A549 (cell line): ENCODE measurements at regions not wholly inside any gene's neighbourhood (a gene's known extent, or its start where the extent isn't known, plus 50 kb on each side); places are given as distances from the start of the nearest gene placed in this dataset.

Source experiments
- ATAC-seq, 2 experiments: fragments of 200-7000 bp in 1 of 2; fragments of >200 bp in 1 of 2; cut with Nextera tagmentation in 1 of 2; cut with Tn5 transposase in 1 of 2; 3 replicates each; pipeline versions ENCODE4 v1.8.0 to v1.9.1; 2018 to 2020; ENCODE audit warnings: mild to moderate bottlenecking in 1 of 2, moderate library complexity in 1 of 2
- CTCF ChIA-PET: fragments of 300-600 bp; sonication (Branson Sonifier 250); formaldehyde crosslinking; extraction: SDS; loops from one replicate; lab custom pipeline; 2021; ENCODE audit warnings: antibody characterized with exemption, inconsistent platforms; lab: Yijun Ruan, JAX
- POLR2A ChIA-PET: fragments of 350-600 bp; formaldehyde crosslinking; extraction: SDS; loops from one replicate; lab custom pipeline; 2021; ENCODE audit warnings: antibody characterized with exemption, inconsistent platforms; lab: Yijun Ruan, JAX
- DNase-seq, 2 experiments: peaks; one replicate each; pipeline versions ENCODE4 v3.0.0 to v3.0.0-alpha.2; 2011 to 2016; ENCODE audit warnings: low read depth in 1 of 2, low spot score in 1 of 2
- FAIRE-seq: peaks from 2 replicates; lab custom pipeline; 2011; peaks lifted over from hg19 to GRCh38; lab: Jason Lieb, UNC
- H3K27ac ChIP-seq, 2 experiments: fragments of >200 bp; sonication (Bioruptor Twin); formaldehyde crosslinking; 3 replicates each; pipeline ENCODE4 v1.5.1; 2016 to 2017
- H3K4me1 ChIP-seq: fragments of >200 bp; sonication (Bioruptor Twin); formaldehyde crosslinking; 3 replicates; pipeline ENCODE4 v1.6.1; 2016
- H3K4me2 ChIP-seq: fragments of >200 bp; sonication (Bioruptor Twin); formaldehyde crosslinking; 3 replicates; pipeline ENCODE4 v1.6.1; 2016
- H3K4me3 ChIP-seq: fragments of >200 bp; sonication (Bioruptor Twin); formaldehyde crosslinking; 3 replicates; pipeline ENCODE4 v1.5.1; 2016
- H3K9me3 ChIP-seq: fragments of >200 bp; sonication (Bioruptor Twin); formaldehyde crosslinking; 3 replicates; pipeline ENCODE4 v1.6.1; 2016
- BCL3 ChIP-seq: fragments of >200 bp; sonication (Bioruptor Twin); formaldehyde crosslinking; IDR thresholded peaks from 3 replicates; pipeline ENCODE4 v1.6.1; 2016
- CBX8 ChIP-seq: fragments of 200-600 bp; sonication (generic); IDR thresholded peaks from 2 replicates; pipeline ENCODE4 v1.6.1; 2016
- CHD2 ChIP-seq: fragments of 150-350 bp; IDR thresholded peaks from 2 replicates; pipeline ENCODE4 v1.6.1; 2014; ENCODE audit warnings: low read length; ENCODE audit not compliant: partially characterized antibody
- CHD4 ChIP-seq: fragments of 200-600 bp; sonication (generic); IDR thresholded peaks from 2 replicates; pipeline ENCODE4 v1.6.1; 2016; ENCODE audit warnings: antibody characterized with exemption, mild to moderate bottlenecking, borderline replicate concordance
- CTCF ChIP-seq: fragments of >200 bp; sonication (Bioruptor Twin); formaldehyde crosslinking; IDR thresholded peaks from 3 replicates; pipeline ENCODE4 v1.5.1; 2016
- EHF ChIP-seq: fragments of 250-450 bp; sonication (Bioruptor Pico); IDR thresholded peaks from 2 replicates; pipeline ENCODE4 v1.5.0; 2020; ENCODE audit warnings: mild to moderate bottlenecking
- ELK1 ChIP-seq: fragments of 150-350 bp; IDR thresholded peaks from 2 replicates; pipeline ENCODE4 v1.6.1; 2014; ENCODE audit warnings: low read depth, mild to moderate bottlenecking, low read length
- EP300 ChIP-seq, 2 experiments: fragments of >200 bp; sonication (Bioruptor Twin); formaldehyde crosslinking; IDR thresholded peaks; 2 replicates in 1 of 2; 3 replicates in 1 of 2; pipeline ENCODE4 v1.6.1; 2016 to 2017
- ESRRA ChIP-seq: fragments of 150-350 bp; IDR thresholded peaks from 2 replicates; pipeline ENCODE4 v1.6.1; 2014; ENCODE audit warnings: mild to moderate bottlenecking, low read length, borderline replicate concordance
- FOSB ChIP-seq: fragments of 250-450 bp; sonication (Bioruptor Pico); IDR thresholded peaks from 2 replicates; pipeline ENCODE4 v1.5.0; 2020; ENCODE audit warnings: mild to moderate bottlenecking, moderate library complexity
- GATA3 ChIP-seq: IDR thresholded peaks from 2 replicates; pipeline ENCODE4 v1.6.1; 2012; ENCODE audit warnings: borderline replicate concordance
- HDAC2 ChIP-seq: fragments of 200-600 bp; sonication (generic); IDR thresholded peaks from 2 replicates; pipeline ENCODE4 v1.6.1; 2016
- HOXA7 ChIP-seq: fragments of 250-450 bp; sonication (Bioruptor Pico); IDR thresholded peaks from 2 replicates; pipeline ENCODE4 v1.5.0; 2020; ENCODE audit warnings: mild to moderate bottlenecking, moderate library complexity
- HOXB5 ChIP-seq: fragments of 250-450 bp; sonication (Bioruptor Pico); IDR thresholded peaks from 2 replicates; pipeline ENCODE4 v1.5.0; 2020; ENCODE audit warnings: mild to moderate bottlenecking, moderate library complexity
- KDM5A ChIP-seq: fragments of 200-600 bp; sonication (generic); IDR thresholded peaks from 2 replicates; pipeline ENCODE4 v1.6.1; 2016; ENCODE audit warnings: antibody characterized with exemption, mild to moderate bottlenecking
- MYC ChIP-seq: IDR thresholded peaks from 2 replicates; pipeline ENCODE4 v1.6.1; 2012; ENCODE audit warnings: mild to moderate bottlenecking, inconsistent platforms, low read length, improper control_type of control experiment, borderline replicate concordance
- NFE2L2 ChIP-seq: fragments of 150-350 bp; conservative IDR thresholded peaks from 2 replicates; pipeline ENCODE4 v1.6.1; 2014; ENCODE audit warnings: low read length
- NR3C1 ChIP-seq: fragments of >200 bp; sonication (Bioruptor Twin); formaldehyde crosslinking; IDR thresholded peaks from 3 replicates; pipeline ENCODE4 v1.6.1; 2017
- PBX3 ChIP-seq: IDR thresholded peaks from 2 replicates; pipeline ENCODE4 v1.6.1; 2012
- POLR2A ChIP-seq: IDR thresholded peaks from 2 replicates; pipeline ENCODE4 v1.6.1; 2012; ENCODE audit warnings: mild to moderate bottlenecking, low read length
- POLR2AphosphoS2 ChIP-seq: conservative IDR thresholded peaks from 2 replicates; pipeline ENCODE4 v1.6.1; 2012; ENCODE audit warnings: low read length, improper control_type of control experiment, inconsistent platforms
- RAD21 ChIP-seq, 2 experiments: fragments of >200 bp in 1 of 2; sonication (Bioruptor Twin) in 1 of 2; formaldehyde crosslinking in 1 of 2; IDR thresholded peaks in 1 of 2; conservative IDR thresholded peaks in 1 of 2; 2 replicates in 1 of 2; 3 replicates in 1 of 2; pipeline ENCODE4 v1.6.1; 2012 to 2018; ENCODE audit warnings: inconsistent platforms in 1 of 2
- SMC3 ChIP-seq: fragments of >200 bp; sonication (Bioruptor Twin); formaldehyde crosslinking; IDR thresholded peaks from 3 replicates; pipeline ENCODE4 v1.6.1; 2018; ENCODE audit warnings: inconsistent platforms
- TFCP2L1 ChIP-seq: fragments of 250-450 bp; sonication (Bioruptor Pico); IDR thresholded peaks from 2 replicates; pipeline ENCODE4 v1.5.0; 2021; ENCODE audit warnings: mild to moderate bottlenecking
- USF2 ChIP-seq: fragments of 450-650 bp; IDR thresholded peaks from 2 replicates; pipeline ENCODE4 v1.6.1; 2014; ENCODE audit warnings: antibody characterized with exemption
- ZC3H11A ChIP-seq: fragments of 450-650 bp; IDR thresholded peaks from 2 replicates; pipeline ENCODE4 v1.6.1; 2014; ENCODE audit warnings: antibody characterized with exemption, mild to moderate bottlenecking
- ZFP36 ChIP-seq: fragments of 450-650 bp; IDR thresholded peaks from 2 replicates; pipeline ENCODE4 v1.6.1; 2014; ENCODE audit warnings: borderline replicate concordance; ENCODE audit not compliant: partially characterized antibody
- ZNF302 ChIP-seq: fragments of 250-450 bp; sonication (Bioruptor Pico); IDR thresholded peaks from 2 replicates; pipeline ENCODE4 v1.9.0; 2021; ENCODE audit warnings: inconsistent platforms, mild to moderate bottlenecking, moderate library complexity
- WGBS: methylation state at CpG from one replicate; pipeline ENCODE4 v1.1.6; 2017; ENCODE audit errors: missing lambda C conversion rate; 5-methylcytosine and 5-hydroxymethylcytosine counted together

- CTCF ChIA-PET = no interaction called here
- FAIRE-seq = no peak
- no peaks in the 10 kb centered on the region for H3K9me3 ChIP-seq
Observed at GRCh38 chr12:126718365-126718764, 1548.6 kb upstream of the TMEM132C start.

GRCh38 chr12:126719912-126720705 is 1546.9 kb upstream of the TMEM132C start:
- no peak for ATAC-seq
- CTCF ChIA-PET = no interaction called here
- no peak overlapping the region for H3K4me2 ChIP-seq
- DNase-seq = no peak
- no peaks in the 10 kb centered on the region for H3K9me3 ChIP-seq
- H3K4me1 ChIP-seq = no peaks in the 10 kb centered on the region
- H3K4me3 ChIP-seq = no peak overlapping the region
- WGBS = 20% methylated on average over 5 of the region's 5 CpGs
- no peak overlapping the region for H3K27ac ChIP-seq
- POLR2A ChIA-PET = no interaction called here
- no peak for FAIRE-seq
- TF ChIP-seq PBX3 (no peak), SMC3 (no peak), CBX8 (no peak), KDM5A (no peak), GATA3 (no peak), HOXA7 (CRISPR knock-in tag) (no peak), ZFP36 (no peak), EP300 (IDR thresholded peaks at IDR 0.05) (no peak), POLR2A (no peak), CHD4 (no peak), NR3C1 (no peak), HOXB5 (no peak), ELK1 (no peak), TFCP2L1 (CRISPR knock-in tag) (no peak), RAD21 (conservative IDR thresholded peaks at IDR 0.05 in 1 of 2, IDR thresholded peaks at IDR 0.05 in 1 of 2) (no peak)

More at GRCh38 chr12:126718365-126718764, 1548.6 kb upstream of the TMEM132C start:
- Histone ChIP-seq H3K4me2 (no peak overlapping the region), H3K4me3 (no peak overlapping the region), H3K4me1 (no peaks in the 10 kb centered on the region), H3K27ac (no peak overlapping the region)
- DNase-seq (no peak), ATAC-seq (no peak)
- POLR2A ChIA-PET = no interaction called here
- TF ChIP-seq USF2 = no peak
- TF ChIP-seq FOSB (CRISPR knock-in tag) = no peak
- TF ChIP-seq CHD2 = no peak
- TF ChIP-seq HDAC2 = no peak
- TF ChIP-seq POLR2AphosphoS2 = no peak
- TF ChIP-seq PBX3 = no peak
- no peak for TF ChIP-seq MYC
- TF ChIP-seq GATA3 = no peak
- TF ChIP-seq ESRRA = no peak
- no peak for TF ChIP-seq NFE2L2
- TF ChIP-seq HOXB5 = no peak
- no peak for TF ChIP-seq EHF (CRISPR knock-in tag)
- no peak for TF ChIP-seq CTCF
- TF ChIP-seq ZC3H11A = no peak
- TF ChIP-seq NR3C1 = no peak
- TF ChIP-seq BCL3 = no peak
- TF ChIP-seq ZNF302 (CRISPR knock-in tag) = no peak
- TF ChIP-seq, all 56 proteins: peak for 0
